Esophagus muscularis mucosa (tissue), 4 donors: ENCODE measurements at regions not wholly inside any gene's neighbourhood (a gene's known extent, or its start where the extent isn't known, plus 50 kb on each side); places are given as distances from the start of the nearest gene placed in this dataset.
A peak's percentile ranks its signal among the peaks of the same experiment; 100 is the strongest.

Experiments
- DNase-seq: peaks from one replicate; pipeline ENCODE4 v3.0.0-alpha.2; 2017; ENCODE audit errors: extremely low spot score
- H3K27ac ChIP-seq, 4 donors: fragments of 200-600 bp; sonication (generic); replicated peaks in 1 of 4; 1 replicate in 3 of 4; 2 replicates in 1 of 4; pipeline ENCODE4 v1.5.1; 2016 to 2019; ENCODE audit warnings: mild to moderate bottlenecking in 1 of 4
- H3K27me3 ChIP-seq, 4 donors: fragments of 200-600 bp; sonication (generic); one replicate each; pipeline versions ENCODE4 v1.5.1 to v1.6.0; 2016 to 2019
- H3K36me3 ChIP-seq, 4 donors: fragments of 200-600 bp; sonication (generic); one replicate each; pipeline ENCODE4 v1.5.1; 2016 to 2019
- H3K4me1 ChIP-seq, 4 donors: fragments of 200-600 bp; sonication (generic); one replicate each; pipeline ENCODE4 v1.5.1; 2016 to 2019
- H3K4me3 ChIP-seq, 4 donors: fragments of 200-600 bp; sonication (generic); 1 replicate in 2 of 4; 2 replicates in 2 of 4; pipeline ENCODE4 v1.5.1; 2016 to 2019; ENCODE audit warnings: mild to moderate bottlenecking in 4 of 4, moderate library complexity in 1 of 4
- H3K9me3 ChIP-seq, 4 donors: fragments of 200-600 bp; sonication (generic); 1 replicate in 3 of 4; 2 replicates in 1 of 4; pipeline ENCODE4 v1.5.1; 2016 to 2019
- CTCF ChIP-seq, 3 experiments: fragments of 200-600 bp in 2 of 3; fragments of 450-650 bp in 1 of 3; sonication (generic) in 2 of 3; IDR thresholded peaks; one replicate each; pipeline ENCODE4 v1.5.1; 2017 to 2019; ENCODE audit warnings: antibody characterized with exemption in 3 of 3, mild to moderate bottlenecking in 2 of 3, moderate library complexity in 1 of 3
- EP300 ChIP-seq: sonication (generic); formaldehyde crosslinking; IDR thresholded peaks from one replicate; pipeline ENCODE4 v1.6.1; 2017; ENCODE audit warnings: antibody characterized with exemption
- POLR2A ChIP-seq: fragments of 450-650 bp; IDR thresholded peaks from one replicate; pipeline ENCODE4 v1.6.1; 2017; ENCODE audit warnings: antibody characterized with exemption, moderate library complexity, mild to moderate bottlenecking, low read depth
- POLR2AphosphoS5 ChIP-seq, 2 donors: sonication (generic); formaldehyde crosslinking; IDR thresholded peaks; one replicate each; pipeline ENCODE4 v1.6.1; 2017; ENCODE audit warnings: antibody characterized with exemption in 2 of 2
- WGBS: methylation state at CpG from one replicate; pipeline ENCODE4 v1.1.5; 2018; 5-methylcytosine and 5-hydroxymethylcytosine counted together
- intact Hi-C: fragments of 100-400 bp; cut with DNase I; formaldehyde crosslinking; loops from one replicate; pipeline ENCODE4 v1.15.1; 2023

GRCh38 chr5:57795203-57795602 is 312.6 kb upstream of the ACTBL2 start:
- intact Hi-C loops, result no loop called here
- WGBS, result 88% methylated on average over 1 of the region's 1 CpG

DNA sequence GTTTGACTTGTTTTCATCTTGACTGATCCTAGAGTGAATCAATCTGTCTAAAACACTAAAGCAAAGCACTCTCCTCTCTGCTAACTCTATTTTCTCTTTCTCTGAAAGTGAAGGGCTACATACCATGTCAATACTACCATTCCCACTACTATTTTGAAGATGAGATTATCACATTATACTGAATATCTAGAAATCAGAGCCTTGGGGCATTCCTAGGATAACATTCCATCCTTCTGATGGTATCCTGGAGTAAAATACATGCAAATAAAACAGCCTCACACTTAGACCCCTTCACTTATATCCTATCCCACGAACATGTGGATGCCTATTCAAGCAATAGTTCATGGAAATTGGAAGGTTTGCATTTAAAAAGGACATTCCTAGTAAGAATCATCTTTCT is 309.3 kb upstream of the ACTBL2 start:
- Histone ChIP-seq H3K4me3 (no peak overlapping the region), H3K9me3 (no peaks in the 10 kb centered on the region), H3K36me3 (no peaks in the 10 kb centered on the region), H3K27me3 (no peaks in the 10 kb centered on the region), H3K27ac (no peak overlapping the region), H3K4me1 (no peaks in the 10 kb centered on the region)
- no peak for TF ChIP-seq POLR2A
- no peak for TF ChIP-seq CTCF (IDR thresholded peaks at IDR 0.05)
- no peak for TF ChIP-seq POLR2AphosphoS5 (IDR thresholded peaks at IDR 0.05)
- TF ChIP-seq EP300, result no peak
- 95% methylated on average over 1 of the region's 1 CpG for WGBS
- DNase-seq, result no peak
- intact Hi-C loops, result no loop called here

More at GRCh38 chr5:57795203-57795602, 312.6 kb upstream of the ACTBL2 start:
- Histone ChIP-seq H3K36me3 (no peaks in the 10 kb centered on the region), H3K9me3 (no peaks in the 10 kb centered on the region), H3K27ac (no peak overlapping the region), H3K4me3 (no peak overlapping the region), H3K27me3 (no peaks in the 10 kb centered on the region), H3K4me1 (no peaks in the 10 kb centered on the region)
- no peak for DNase-seq
- TF ChIP-seq POLR2AphosphoS5 (IDR thresholded peaks at IDR 0.05) (no peak), CTCF (IDR thresholded peaks at IDR 0.05) (no peak), EP300 (no peak), POLR2A (no peak)

- Histone ChIP-seq H3K4me1 (peaks cover 0 to 5% (median 0%) of the 10 kb centered on the region in 4 donors), H3K36me3 (no peaks in the 10 kb centered on the region), H3K4me3 (no peak overlapping the region), H3K9me3 (no peaks in the 10 kb centered on the region), H3K27me3 (no peaks in the 10 kb centered on the region), H3K27ac (no peak overlapping the region)
- 96% methylated on average over 2 of the region's 2 CpGs for WGBS
- intact Hi-C loops, result no loop called here
- no peak for TF ChIP-seq POLR2AphosphoS5 (IDR thresholded peaks at IDR 0.05)
- no peak for TF ChIP-seq POLR2A
- TF ChIP-seq CTCF (IDR thresholded peaks at IDR 0.05), result no peak
- TF ChIP-seq EP300, result no peak
- DNase-seq, result no peak
These were observed 303.3 kb upstream of the ACTBL2 start for GRCh38 chr5:57785946-57786345.

DNA sequence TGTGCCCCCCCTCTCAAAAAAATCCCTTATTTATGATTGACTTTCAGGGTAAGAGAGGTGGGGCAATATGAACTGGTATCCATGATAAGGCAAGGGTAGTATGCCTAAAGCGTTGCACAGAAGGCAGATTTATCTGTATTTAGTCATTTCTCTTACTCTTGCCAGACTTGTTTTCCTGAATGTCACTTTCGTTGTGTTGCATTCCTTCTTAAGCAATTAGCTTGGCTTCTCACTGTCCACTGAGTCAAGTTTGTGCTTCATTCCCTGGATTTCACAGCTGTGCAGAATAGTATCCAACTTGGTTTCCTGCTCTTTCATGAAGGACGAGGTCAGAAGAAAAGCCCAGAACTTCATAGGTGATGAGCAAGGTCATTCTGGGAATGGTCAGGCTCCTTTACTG is 301.5 kb upstream of the ACTBL2 start:
- Histone ChIP-seq H3K4me3 (peak overlapping the region in 2 of 4 donors; percentile 4 to 21), H3K27ac (no peak overlapping the region), H3K4me1 (peaks cover 11 to 16% (median 11%) of the 10 kb centered on the region in 4 donors), H3K9me3 (no peaks in the 10 kb centered on the region), H3K36me3 (no peaks in the 10 kb centered on the region), H3K27me3 (no peaks in the 10 kb centered on the region)
- DNase-seq, result no peak
- TF ChIP-seq POLR2A, result no peak
- no peak for TF ChIP-seq POLR2AphosphoS5 (IDR thresholded peaks at IDR 0.05)
- TF ChIP-seq CTCF (IDR thresholded peaks at IDR 0.05), result no peak
- TF ChIP-seq EP300, result no peak
- intact Hi-C loops, result loop anchor here (5.0 kb wide), 1 partner anchor 487 kb away; no protein-coding TSS in a partner anchor
- WGBS, result 71% methylated on average over 3 of the region's 3 CpGs

- H3K4me1 ChIP-seq, result peaks cover 11 to 16% (median 11%) of the 10 kb centered on the region in 4 donors
- intact Hi-C loops, result loop anchor here (5.0 kb wide), 1 partner anchor 486 kb away; no protein-coding TSS in a partner anchor
- no peak for TF ChIP-seq POLR2A
- TF ChIP-seq POLR2AphosphoS5 (IDR thresholded peaks at IDR 0.05), result no peak
- no peak for TF ChIP-seq CTCF (IDR thresholded peaks at IDR 0.05)
- no peak for TF ChIP-seq EP300
- no peaks in the 10 kb centered on the region for H3K36me3 ChIP-seq
- H3K27me3 ChIP-seq, result no peaks in the 10 kb centered on the region
- peak overlapping the region in 2 of 4 donors; percentile 29 to 30 for H3K27ac ChIP-seq
- no peak for DNase-seq
- H3K9me3 ChIP-seq, result no peaks in the 10 kb centered on the region
- peak overlapping the region in 3 of 4 donors; percentile 1 to 21 (median 4) for H3K4me3 ChIP-seq
- 46% methylated on average over 2 of the region's 2 CpGs for WGBS
These were observed 301.1 kb upstream of the ACTBL2 start for GRCh38 chr5:57783693-57784092.
